PC-9 (cell line): ENCODE measurements at regions not wholly inside any gene's neighbourhood (a gene's known extent, or its start where the extent isn't known, plus 50 kb on each side); places are given as distances from the start of the nearest gene placed in this dataset.

ENCODE experiments used
- EZH2 ChIP-seq: fragments of 200-600 bp; sonication (generic); IDR thresholded peaks from 2 replicates; pipeline ENCODE4 v1.8.0; 2017; ENCODE audit warnings: antibody characterized with exemption, low read depth
- TF ChIP-seq, protein P1 (sequence below): fragments of 200-600 bp; sonication (generic); conservative IDR thresholded peaks from 2 replicates; pipeline ENCODE4 v1.6.1; 2017; ENCODE audit warnings: mixed run types, antibody characterized with exemption, mild to moderate bottlenecking, moderate library complexity

DNA sequence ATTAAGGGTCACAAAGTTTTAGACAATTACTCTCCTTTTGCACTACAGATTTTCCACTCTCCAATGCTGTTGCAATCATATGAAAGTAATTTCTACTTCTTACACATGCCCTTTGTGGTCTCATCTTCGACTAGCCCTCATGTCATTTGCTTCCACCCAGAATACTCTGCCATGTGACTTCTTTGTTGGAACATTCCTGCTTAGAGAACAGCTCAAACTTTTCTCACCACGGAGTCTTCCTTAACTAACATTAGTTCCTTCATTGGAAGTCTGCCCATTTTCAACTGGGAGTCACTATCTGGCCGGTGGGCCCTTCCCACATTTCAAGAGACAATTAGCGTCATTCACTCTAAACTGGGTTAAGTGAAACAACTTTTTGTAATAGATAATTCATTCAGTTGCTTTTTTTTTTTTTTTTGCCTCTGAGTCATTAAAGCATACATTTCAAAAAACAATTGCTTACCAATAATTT, 142.6 kb upstream of the PALMD start:
- TF ChIP-seq, protein P1, sequence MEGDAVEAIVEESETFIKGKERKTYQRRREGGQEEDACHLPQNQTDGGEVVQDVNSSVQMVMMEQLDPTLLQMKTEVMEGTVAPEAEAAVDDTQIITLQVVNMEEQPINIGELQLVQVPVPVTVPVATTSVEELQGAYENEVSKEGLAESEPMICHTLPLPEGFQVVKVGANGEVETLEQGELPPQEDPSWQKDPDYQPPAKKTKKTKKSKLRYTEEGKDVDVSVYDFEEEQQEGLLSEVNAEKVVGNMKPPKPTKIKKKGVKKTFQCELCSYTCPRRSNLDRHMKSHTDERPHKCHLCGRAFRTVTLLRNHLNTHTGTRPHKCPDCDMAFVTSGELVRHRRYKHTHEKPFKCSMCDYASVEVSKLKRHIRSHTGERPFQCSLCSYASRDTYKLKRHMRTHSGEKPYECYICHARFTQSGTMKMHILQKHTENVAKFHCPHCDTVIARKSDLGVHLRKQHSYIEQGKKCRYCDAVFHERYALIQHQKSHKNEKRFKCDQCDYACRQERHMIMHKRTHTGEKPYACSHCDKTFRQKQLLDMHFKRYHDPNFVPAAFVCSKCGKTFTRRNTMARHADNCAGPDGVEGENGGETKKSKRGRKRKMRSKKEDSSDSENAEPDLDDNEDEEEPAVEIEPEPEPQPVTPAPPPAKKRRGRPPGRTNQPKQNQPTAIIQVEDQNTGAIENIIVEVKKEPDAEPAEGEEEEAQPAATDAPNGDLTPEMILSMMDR = no peak
- TF ChIP-seq EZH2 = no peak
